ENCODE measurements at regions not wholly inside any gene's neighbourhood (a gene's known extent, or its start where the extent isn't known, plus 50 kb on each side); places are given as distances from the start of the nearest gene placed in this dataset.

DNA sequence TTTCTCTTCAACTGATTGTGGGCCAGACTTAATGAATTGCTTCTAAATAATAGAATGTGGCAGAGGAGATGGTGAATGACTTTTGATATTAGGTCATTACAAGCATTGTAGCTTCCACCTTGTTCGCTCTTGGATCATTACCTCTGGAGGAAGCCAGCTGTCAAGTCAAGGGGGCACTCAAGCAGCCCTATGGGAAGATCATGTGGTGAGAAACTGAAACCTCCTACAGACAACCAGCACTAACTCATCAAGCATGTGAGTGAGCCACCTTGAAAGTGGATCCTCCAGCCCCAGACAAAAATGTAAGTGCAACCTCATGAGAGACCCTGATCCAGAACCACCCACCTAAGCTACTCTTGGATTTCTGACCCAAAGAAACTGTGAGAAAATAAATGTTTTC lies 109.8 kb upstream of the TBC1D5 start:
- DNase-seq (ENCODE audit: low read depth) = no peak
- H3K4me3 ChIP-seq (ENCODE audit: low read depth, low read length) = no peak overlapping the region
- TF ChIP-seq, protein P1, sequence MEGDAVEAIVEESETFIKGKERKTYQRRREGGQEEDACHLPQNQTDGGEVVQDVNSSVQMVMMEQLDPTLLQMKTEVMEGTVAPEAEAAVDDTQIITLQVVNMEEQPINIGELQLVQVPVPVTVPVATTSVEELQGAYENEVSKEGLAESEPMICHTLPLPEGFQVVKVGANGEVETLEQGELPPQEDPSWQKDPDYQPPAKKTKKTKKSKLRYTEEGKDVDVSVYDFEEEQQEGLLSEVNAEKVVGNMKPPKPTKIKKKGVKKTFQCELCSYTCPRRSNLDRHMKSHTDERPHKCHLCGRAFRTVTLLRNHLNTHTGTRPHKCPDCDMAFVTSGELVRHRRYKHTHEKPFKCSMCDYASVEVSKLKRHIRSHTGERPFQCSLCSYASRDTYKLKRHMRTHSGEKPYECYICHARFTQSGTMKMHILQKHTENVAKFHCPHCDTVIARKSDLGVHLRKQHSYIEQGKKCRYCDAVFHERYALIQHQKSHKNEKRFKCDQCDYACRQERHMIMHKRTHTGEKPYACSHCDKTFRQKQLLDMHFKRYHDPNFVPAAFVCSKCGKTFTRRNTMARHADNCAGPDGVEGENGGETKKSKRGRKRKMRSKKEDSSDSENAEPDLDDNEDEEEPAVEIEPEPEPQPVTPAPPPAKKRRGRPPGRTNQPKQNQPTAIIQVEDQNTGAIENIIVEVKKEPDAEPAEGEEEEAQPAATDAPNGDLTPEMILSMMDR (IDR thresholded peaks at IDR 0.05; ENCODE audit: insufficient read depth, low read length) = no peak

DNA sequence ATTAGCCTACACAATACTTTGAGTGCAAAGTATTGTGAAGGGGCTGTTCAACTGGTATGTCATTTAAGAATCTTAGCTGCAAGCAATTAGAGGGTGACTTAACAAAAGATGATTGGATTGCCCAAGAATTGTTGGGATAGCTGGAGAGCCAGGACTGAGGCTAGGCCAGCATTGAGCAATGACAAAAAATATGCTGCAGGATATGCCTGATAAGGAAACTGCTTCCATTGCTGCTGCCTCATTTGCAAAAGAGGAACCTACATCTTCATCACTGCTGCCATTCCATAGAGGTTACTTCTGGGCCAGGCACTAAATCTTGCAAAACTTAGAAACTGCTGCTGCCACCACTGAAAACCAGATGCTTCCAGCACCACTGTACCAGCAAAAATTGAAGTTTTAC lies 108.0 kb upstream of the TBC1D5 start:
- TF ChIP-seq, protein P1 (IDR thresholded peaks at IDR 0.05; ENCODE audit: insufficient read depth, low read length) = no peak
- H3K4me3 ChIP-seq (ENCODE audit: low read depth, low read length) = no peak overlapping the region
- DNase-seq (ENCODE audit: low read depth) = peak; percentile 53

DNA sequence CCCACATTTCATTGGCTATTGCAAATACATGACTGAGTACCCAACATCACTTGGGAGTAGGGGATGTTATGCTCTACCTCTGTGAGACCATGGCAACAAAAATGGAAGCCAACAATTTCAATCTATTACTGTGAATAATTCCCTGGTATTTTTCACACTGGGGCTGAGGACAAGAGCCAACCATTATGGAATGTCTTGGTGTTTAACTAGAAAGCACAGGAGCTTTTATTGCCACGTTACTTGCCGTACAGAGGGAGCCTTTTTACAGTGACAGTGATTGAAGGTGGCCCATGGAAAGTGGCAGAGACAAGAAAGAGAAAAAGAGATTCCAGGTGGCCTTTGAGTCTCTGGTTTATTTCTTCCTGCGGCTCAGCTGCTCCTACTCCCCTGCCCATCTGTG lies 105.7 kb upstream of the TBC1D5 start:
- TF ChIP-seq, protein P1 (IDR thresholded peaks at IDR 0.05; ENCODE audit: insufficient read depth, low read length) = no peak
- H3K4me3 ChIP-seq (ENCODE audit: low read depth, low read length) = no peak overlapping the region
- no peak for DNase-seq (ENCODE audit: low read depth)

DNA sequence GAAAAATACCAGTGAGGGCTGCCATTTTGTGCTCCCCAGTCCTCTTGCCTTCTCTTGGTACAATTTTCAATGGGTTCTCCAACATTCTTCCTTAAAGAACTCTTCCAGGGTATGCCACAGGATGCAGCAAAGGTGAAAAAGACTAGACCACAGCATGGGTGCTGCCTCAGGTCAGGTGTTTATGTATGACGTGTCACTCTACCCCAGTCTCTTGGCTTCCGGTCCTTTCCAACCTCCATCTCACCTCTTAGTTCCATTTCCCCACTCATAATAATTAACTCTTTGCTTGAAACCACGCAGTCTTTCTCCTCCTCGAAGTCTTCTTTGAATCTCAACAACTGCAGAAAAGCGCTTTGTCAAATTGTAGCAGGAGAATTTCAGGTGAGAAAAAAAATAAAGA lies 104.7 kb upstream of the TBC1D5 start:
- no peak overlapping the region for H3K4me3 ChIP-seq (ENCODE audit: low read depth, low read length)
- TF ChIP-seq, protein P1 (IDR thresholded peaks at IDR 0.05; ENCODE audit: insufficient read depth, low read length) = no peak
- no peak for DNase-seq (ENCODE audit: low read depth)

DNA sequence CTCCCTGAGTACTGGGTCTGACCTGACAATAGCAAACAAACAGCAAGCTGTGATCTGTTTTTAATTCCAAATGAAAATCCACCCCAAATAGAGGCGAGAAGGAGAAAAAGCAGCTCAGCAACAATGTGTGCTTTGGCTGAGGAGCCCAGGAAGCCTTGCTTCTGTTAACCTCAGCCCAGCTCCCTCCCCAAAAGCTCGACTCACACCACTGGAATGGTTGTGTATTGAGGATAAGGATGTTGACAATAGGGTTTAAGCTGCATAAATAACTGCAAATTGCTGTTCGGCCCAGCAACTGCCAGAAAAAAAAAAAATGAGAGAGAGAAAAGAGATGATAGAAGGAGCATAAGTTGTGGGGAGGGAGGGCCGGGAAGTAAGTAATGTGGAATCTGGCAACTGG lies 104.0 kb upstream of the TBC1D5 start:
- H3K4me3 ChIP-seq (ENCODE audit: low read depth, low read length) = no peak overlapping the region
- DNase-seq (ENCODE audit: low read depth) = peak; percentile 27
- TF ChIP-seq, protein P1 (IDR thresholded peaks at IDR 0.05; ENCODE audit: insufficient read depth, low read length) = no peak

DNA sequence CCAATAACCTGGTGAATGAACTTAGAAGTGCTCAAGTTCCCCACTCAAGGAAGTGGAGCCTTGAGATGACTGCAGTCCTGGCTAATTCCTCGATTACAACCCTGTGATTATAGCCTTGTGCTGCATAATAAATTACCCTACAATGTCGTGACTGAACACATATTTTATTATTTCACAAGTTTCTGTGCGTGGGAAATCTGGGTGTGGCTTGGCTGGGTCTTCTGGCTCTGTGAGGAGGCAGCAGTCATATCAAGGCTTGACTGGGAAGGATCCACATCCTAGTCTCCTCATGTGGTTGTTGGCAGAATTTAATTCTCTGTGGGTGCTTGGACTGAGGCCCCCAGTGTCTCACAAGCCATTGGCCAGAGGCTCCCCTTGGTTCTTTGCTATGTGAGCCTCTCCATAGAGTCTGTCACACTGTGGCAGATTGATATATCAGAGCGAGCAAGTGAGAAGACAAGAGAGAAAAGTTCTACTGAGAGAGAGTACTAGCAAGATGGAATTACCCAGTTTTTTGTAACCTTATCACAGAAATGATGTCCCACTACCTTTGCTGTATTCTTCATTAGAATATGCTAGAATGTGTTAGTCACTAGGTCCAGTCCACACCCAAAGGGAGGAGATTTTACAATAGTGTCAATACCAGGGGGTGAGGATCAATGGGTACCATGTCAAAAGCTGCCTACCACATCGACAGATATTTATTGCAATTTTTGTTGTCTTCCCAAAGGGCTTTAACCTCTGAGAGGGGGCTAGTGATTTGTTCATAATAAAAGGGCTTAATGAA lies 102.8 kb upstream of the TBC1D5 start:
- H3K4me3 ChIP-seq (ENCODE audit: low read depth, low read length) = no peak overlapping the region
- peak; percentile 67 for DNase-seq (ENCODE audit: low read depth)
- TF ChIP-seq, protein P1 (IDR thresholded peaks at IDR 0.05; ENCODE audit: insufficient read depth, low read length) = no peak

DNA sequence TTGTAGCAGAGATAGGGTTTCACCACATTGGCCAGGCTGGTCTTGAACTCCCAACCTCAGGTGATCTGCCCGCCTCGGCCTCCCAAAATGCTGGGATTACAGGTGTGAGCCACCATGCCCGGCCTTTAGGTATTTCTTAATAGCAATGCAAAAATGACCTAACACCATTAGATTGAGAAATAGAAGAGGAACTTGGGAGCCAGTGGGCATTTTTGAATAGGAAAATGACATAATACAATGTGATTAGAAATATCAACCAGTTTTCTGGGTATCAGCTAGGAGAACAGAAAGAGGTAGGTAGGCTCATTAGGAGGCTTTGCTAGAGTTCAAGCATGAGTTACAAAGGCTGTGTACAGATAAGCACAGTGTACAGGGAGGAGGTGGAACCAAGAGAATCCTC lies 101.8 kb upstream of the TBC1D5 start:
- no peak overlapping the region for H3K4me3 ChIP-seq (ENCODE audit: low read depth, low read length)
- DNase-seq (ENCODE audit: low read depth) = no peak
- TF ChIP-seq, protein P1 (IDR thresholded peaks at IDR 0.05; ENCODE audit: insufficient read depth, low read length) = no peak
